COLO668 (cell line): ENCODE measurements at regions not wholly inside any gene's neighbourhood (a gene's known extent, or its start where the extent isn't known, plus 50 kb on each side); places are given as distances from the start of the nearest gene placed in this dataset.

Source experiments
- DNase-seq: peaks from one replicate; lab custom pipeline; 2025; ENCODE audit not compliant: unreplicated experiment; lab: John Stamatoyannopoulos, UW

- no peak for DNase-seq
These were observed 323.4 kb upstream of the PLSCR5 start for GRCh38 chr3:146928421-146929059.

- DNase-seq, result no peak
These were observed 316.5 kb upstream of the PLSCR5 start for GRCh38 chr3:146921693-146922092.

GRCh38 chr3:146914409-146914808 is 309.3 kb upstream of the PLSCR5 start:
- no peak for DNase-seq

- DNase-seq, result no peak
These were observed 307.3 kb upstream of the PLSCR5 start for GRCh38 chr3:146912241-146913015.

- no peak for DNase-seq
These were observed 298.8 kb upstream of the PLSCR5 start for GRCh38 chr3:146903927-146904326.

GRCh38 chr3:146899171-146899570 is 294.0 kb upstream of the PLSCR5 start:
- no peak for DNase-seq

- no peak for DNase-seq
These were observed 291.6 kb upstream of the PLSCR5 start for GRCh38 chr3:146896711-146897110.

- no peak for DNase-seq
These were observed 290.0 kb upstream of the PLSCR5 start for GRCh38 chr3:146895026-146895749.

GRCh38 chr3:146894406-146894805 is 289.3 kb upstream of the PLSCR5 start:
- DNase-seq, result no peak

GRCh38 chr3:146892041-146892440 is 286.9 kb upstream of the PLSCR5 start:
- no peak for DNase-seq

GRCh38 chr3:146889626-146890025 is 284.5 kb upstream of the PLSCR5 start:
- DNase-seq, result no peak

GRCh38 chr3:146888176-146888575 is 283.0 kb upstream of the PLSCR5 start:
- DNase-seq, result no peak

- no peak for DNase-seq
These were observed 279.6 kb upstream of the PLSCR5 start for GRCh38 chr3:146884721-146885120.

- no peak for DNase-seq
These were observed 279.1 kb upstream of the PLSCR5 start for GRCh38 chr3:146884296-146884695.

GRCh38 chr3:146883288-146883687 is 278.1 kb upstream of the PLSCR5 start:
- DNase-seq, result no peak

GRCh38 chr3:146881966-146882760 is 277.0 kb upstream of the PLSCR5 start:
- no peak for DNase-seq

GRCh38 chr3:146881356-146881755 is 276.2 kb upstream of the PLSCR5 start:
- no peak for DNase-seq

- no peak for DNase-seq
These were observed 268.6 kb upstream of the PLSCR5 start for GRCh38 chr3:146873748-146874147.

- DNase-seq, result no peak
These were observed 260.1 kb upstream of the PLSCR5 start for GRCh38 chr3:146865175-146865755.

GRCh38 chr3:146861262-146861661 is 256.1 kb upstream of the PLSCR5 start:
- DNase-seq, result no peak

GRCh38 chr3:146854523-146854922 is 249.4 kb upstream of the PLSCR5 start:
- no peak for DNase-seq
